Adrenal gland (tissue), 5 donors: ENCODE measurements at regions not wholly inside any gene's neighbourhood (a gene's known extent, or its start where the extent isn't known, plus 50 kb on each side); places are given as distances from the start of the nearest gene placed in this dataset.

Source experiments
- POLR2A ChIP-seq, 2 donors: fragments of 450-650 bp; IDR thresholded peaks; one replicate each; pipeline ENCODE4 v1.6.1; 2017; ENCODE audit warnings: antibody characterized with exemption in 2 of 2, mild to moderate bottlenecking in 2 of 2, moderate library complexity in 1 of 2
- TF ChIP-seq, protein P1 (sequence below), 6 experiments: fragments of 450-650 bp in 4 of 6; fragments of 200-600 bp in 2 of 6; sonication (generic) in 1 of 6; IDR thresholded peaks; 1 replicate in 5 of 6; 2 replicates in 1 of 6; pipeline versions ENCODE4 v1.5.1 to v1.8.0; 2016 to 2021; ENCODE audit warnings: antibody characterized with exemption in 6 of 6, mild to moderate bottlenecking in 2 of 6, moderate library complexity in 1 of 6
- donor health status: DM: no; HTN: no; CAD: no.

DNA sequence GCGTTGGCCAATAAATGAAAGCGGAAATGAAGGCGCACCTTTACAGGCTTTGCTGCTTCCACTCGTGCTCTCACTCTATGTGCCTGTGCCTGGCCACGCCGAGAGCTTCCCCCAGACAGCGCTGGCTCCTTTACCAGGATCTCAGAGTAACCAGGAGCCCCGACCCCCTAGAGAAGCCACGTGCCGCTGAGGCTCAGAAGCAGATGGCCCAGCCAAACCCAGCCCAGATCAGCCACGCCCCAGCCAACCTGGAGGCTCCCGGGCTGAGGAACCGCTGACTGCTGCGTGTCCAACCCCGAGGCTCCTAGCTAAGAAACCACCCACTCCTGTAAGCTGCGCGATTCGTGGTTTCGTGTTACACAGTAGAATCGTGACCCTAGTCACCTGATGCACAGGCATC, 199.3 kb downstream of the NCK2 start:
- no peak for TF ChIP-seq POLR2A (IDR thresholded peaks at IDR 0.05)
- TF ChIP-seq, protein P1, sequence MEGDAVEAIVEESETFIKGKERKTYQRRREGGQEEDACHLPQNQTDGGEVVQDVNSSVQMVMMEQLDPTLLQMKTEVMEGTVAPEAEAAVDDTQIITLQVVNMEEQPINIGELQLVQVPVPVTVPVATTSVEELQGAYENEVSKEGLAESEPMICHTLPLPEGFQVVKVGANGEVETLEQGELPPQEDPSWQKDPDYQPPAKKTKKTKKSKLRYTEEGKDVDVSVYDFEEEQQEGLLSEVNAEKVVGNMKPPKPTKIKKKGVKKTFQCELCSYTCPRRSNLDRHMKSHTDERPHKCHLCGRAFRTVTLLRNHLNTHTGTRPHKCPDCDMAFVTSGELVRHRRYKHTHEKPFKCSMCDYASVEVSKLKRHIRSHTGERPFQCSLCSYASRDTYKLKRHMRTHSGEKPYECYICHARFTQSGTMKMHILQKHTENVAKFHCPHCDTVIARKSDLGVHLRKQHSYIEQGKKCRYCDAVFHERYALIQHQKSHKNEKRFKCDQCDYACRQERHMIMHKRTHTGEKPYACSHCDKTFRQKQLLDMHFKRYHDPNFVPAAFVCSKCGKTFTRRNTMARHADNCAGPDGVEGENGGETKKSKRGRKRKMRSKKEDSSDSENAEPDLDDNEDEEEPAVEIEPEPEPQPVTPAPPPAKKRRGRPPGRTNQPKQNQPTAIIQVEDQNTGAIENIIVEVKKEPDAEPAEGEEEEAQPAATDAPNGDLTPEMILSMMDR (IDR thresholded peaks at IDR 0.05) = no peak
